Activated naive CD4-positive, alpha-beta T cell treated with Interleukin-2 at 50 U/mL for 16 hours (primary cell): ENCODE measurements at regions not wholly inside any gene's neighbourhood (a gene's known extent, or its start where the extent isn't known, plus 50 kb on each side); places are given as distances from the start of the nearest gene placed in this dataset.
"Not testable (repeated sequence)": the region's sequence is repeated elsewhere in the genome, so short reads cannot be mapped to it uniquely, and the experiment has no call there.

Source experiments
- DNase-seq: peaks from one replicate; pipeline ENCODE4 v3.0.0-alpha.2; 2020

GRCh38 chr18:76600076-76600475 is 105.0 kb upstream of the ZNF516 start:
- DNase-seq: not testable (repeated sequence)

DNA sequence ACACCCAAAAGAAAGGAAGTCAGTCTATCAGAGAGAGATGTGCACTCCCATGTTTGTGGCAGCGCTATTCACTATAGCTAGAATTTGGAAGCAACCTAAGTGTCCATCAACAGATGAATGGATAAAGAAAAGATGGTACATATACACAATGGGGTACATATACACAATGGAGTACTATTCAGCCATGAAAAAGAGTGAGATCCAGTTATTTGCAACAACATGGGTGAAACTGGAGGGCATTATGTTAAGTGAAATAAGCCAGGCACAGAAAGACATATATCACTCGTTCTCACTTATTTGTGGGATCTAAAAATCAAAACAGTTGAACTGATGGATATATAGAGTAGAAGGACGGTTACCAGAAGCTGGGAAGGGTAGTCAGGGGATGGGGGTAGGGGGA is 99.9 kb upstream of the ZNF516 start:
- DNase-seq: no peak

DNA sequence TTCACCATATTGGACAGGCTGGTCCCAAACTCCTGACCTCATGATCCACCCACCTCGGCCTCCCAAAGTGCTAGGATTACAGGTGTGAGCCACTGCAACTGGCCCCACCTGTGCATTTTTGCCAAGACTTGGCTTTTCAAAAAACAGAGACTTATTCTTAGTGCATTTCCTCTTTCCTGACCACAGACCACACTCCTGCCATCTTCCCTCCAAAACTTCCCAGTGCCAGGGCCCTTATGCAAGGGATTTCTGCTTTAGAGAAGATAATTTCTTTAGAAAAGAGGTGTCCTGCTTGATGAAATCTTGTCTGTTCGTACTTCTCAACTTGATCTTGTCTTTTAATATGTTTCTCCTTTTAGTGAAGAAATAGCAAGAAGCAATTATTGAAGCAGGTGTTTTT is 98.8 kb upstream of the ZNF516 start:
- no peak for DNase-seq

- no peak for DNase-seq
These were observed 97.9 kb upstream of the ZNF516 start for GRCh38 chr18:76592981-76593381.

- DNase-seq: no peak
These were observed 97.1 kb upstream of the ZNF516 start for GRCh38 chr18:76592096-76592495.

- no peak for DNase-seq
These were observed 94.8 kb upstream of the ZNF516 start for GRCh38 chr18:76589866-76590265.

DNA sequence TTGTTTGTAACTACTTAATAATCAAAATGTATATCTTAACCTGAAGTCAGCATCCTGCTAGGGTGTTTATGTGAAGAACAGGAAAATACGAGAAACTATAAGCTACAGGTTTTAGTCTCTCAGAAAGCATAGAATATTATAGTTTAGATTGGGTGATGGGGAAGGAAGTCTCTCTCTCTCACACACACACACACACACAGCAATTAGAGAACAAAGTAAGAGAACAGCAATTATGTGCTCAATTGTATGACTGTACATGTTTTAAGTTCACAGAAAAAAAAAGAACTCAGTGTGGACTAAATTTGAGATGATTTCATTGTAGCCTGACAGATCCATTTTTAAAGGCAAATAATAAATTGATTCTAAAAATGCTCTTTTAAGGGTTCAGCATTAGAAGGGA is 94.3 kb upstream of the ZNF516 start:
- no peak for DNase-seq

DNA sequence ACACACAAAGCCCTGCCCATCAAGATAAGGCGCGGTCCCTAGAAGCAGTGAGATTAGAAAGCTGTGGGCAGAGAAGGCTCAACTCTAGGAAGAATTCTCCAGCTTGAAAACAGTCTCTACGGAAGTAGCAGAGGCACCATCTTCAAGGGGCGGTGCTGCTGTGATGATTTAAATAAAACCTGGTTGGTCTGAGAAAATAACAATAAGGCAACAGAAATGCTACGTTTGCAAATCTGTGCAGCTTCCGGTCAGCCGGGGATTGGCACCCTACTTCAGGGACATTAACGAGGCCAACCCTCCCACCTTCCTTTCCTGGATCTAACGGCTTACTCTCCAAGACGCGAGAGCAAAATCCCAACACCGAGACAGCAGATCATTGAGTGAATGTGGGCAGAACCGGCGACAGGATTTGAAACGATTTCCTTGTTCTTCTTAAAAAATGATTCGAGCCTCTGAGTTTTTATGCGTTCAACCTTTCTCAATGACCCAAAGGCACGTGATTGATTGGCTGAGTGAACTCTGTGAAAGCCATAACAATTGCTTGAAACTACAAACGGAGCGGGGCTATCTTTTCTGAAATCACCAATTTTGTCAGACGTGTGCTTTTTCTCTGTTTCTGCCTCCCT is 93.7 kb upstream of the ZNF516 start:
- no peak for DNase-seq

GRCh38 chr18:76587879-76588271 is 92.8 kb upstream of the ZNF516 start:
- DNase-seq: no peak

DNA sequence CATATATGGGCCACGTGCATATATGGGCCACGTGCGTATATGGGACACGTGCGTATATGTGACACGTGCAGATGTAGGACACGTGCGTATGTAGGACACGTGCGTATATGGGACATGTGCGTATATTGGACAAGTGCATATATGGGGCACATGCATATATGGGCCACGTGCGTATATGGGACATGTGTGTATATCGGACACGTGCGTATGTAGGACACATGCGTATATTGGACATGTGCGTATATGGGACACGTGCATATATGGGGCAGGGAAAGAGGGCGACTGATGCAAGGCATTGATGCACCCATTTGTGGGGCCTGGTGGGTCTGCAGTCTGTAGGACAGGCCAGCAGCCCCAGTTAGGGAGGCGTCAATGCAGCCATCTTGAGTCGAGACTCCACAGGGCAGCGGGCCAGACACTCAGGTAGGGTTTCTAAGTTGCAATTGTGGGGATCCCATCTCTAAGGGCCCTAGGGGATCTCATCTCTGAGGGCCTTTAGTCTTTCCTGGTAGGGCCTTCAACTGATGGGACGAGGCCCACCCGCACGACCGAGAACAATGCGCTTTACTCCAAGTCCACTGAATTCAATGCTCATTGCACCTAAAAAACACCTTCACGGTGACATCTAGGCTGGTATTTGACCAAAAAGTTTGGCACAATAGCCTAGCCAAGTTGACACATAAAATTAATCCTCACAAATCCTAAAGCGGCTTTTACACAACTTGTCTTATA is 92.3 kb upstream of the ZNF516 start:
- DNase-seq: no peak

GRCh38 chr18:76584414-76585310 is 89.6 kb upstream of the ZNF516 start:
- DNase-seq: no peak

GRCh38 chr18:76581261-76581660 is 86.2 kb upstream of the ZNF516 start:
- no peak for DNase-seq

DNA sequence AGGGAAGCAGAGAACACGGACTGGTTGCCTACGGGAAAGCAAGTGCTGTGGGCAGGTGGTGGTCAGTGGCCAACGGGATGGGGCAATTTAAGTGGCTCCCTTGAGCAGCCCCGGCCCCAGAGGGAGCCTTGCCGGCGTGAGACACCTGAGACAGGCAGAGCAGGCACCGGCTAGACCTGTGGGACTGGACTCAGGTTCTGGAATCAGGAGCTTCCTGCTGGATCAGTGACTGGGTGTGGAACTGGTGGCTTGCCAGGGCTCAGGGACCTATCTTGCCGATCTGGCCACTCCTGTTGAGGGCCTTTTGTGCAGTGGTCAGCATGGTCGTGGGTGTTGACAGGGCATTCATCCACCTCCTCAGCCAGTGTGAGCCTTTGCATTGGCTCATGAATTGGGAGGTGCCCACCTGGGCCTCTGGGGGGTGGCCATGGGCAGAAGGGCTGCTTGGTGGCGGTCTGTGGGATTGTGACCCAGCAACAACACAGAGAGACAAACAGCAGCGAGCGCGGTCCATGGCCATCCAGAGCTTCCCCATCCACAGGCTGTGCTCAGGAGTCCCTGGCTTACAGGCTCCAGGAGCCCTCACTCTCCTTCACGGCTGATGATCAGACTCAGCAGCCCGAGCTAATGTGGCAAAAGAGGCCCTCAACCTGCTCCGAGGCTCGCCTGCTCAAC is 85.4 kb upstream of the ZNF516 start:
- no peak for DNase-seq

- no peak for DNase-seq
These were observed 84.3 kb upstream of the ZNF516 start for GRCh38 chr18:76579301-76579695.

GRCh38 chr18:76578571-76579300 is 83.7 kb upstream of the ZNF516 start:
- DNase-seq: no peak

GRCh38 chr18:76573325-76574025 is 78.4 kb upstream of the ZNF516 start:
- no peak for DNase-seq

- no peak for DNase-seq
These were observed 77.6 kb upstream of the ZNF516 start for GRCh38 chr18:76572518-76573247.

DNA sequence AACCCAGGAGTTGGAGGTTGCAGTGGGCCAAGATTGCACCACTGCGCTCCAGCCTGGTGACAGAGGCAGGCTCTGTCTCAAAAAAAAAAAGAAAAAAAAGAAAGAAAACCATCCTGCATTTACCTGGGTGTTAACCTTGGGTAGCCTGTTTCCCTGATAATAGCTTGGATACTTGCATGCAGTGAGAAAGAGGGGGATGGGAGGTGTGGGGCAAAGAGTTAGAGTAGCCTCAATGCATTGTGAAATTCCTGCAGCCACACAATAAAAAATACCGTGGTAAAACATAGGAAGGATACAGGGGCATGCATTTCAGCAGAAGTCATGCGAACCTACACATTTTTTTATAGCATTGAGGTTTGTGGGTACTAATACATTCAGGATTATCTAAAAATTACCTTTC is 76.6 kb upstream of the ZNF516 start:
- no peak for DNase-seq

GRCh38 chr18:76570856-76571255 is 75.8 kb upstream of the ZNF516 start:
- DNase-seq: no peak

DNA sequence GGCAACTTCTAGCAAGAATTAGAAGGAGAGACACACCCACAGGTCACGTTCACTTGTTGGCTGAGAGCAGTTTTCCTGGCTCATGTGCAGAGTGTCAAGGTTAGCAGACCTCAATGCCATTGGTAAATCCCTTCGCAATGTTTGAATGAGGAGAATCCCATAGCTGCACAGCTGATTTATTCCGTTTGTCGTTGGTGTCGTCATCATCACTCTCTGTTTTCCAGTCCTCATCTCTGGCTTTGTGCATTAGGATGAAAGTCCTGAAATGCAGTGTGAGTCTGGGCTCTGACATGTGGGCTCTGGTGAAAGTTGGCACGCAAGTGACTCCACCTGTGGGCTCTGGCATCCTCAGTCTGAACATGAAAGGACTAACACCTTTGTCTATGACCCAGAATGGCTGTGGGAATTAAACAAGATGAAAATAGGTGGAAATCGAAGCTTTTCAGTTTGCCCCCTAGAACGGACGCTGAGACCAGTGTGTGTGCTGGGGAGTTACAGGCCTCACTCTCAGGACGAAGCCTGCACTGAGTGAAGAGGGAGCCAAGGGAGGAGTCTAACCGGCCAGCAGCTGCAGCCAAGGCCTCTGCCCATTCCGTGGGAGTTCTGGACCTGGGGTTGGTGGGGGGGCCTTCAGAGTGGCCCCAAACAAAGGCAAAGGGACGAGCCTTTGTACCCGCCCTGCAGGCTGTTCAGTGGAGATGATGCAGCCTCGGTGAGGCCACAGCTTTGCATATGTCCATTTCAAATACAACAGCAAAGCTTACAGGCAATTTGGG is 74.8 kb upstream of the ZNF516 start:
- DNase-seq: no peak
